Smooth muscle cell (in vitro differentiated cells): ENCODE measurements at regions not wholly inside any gene's neighbourhood (a gene's known extent, or its start where the extent isn't known, plus 50 kb on each side); places are given as distances from the start of the nearest gene placed in this dataset.

Source experiments
- DNase-seq: peaks from one replicate; lab custom pipeline; 2025; ENCODE audit not compliant: unreplicated experiment; lab: John Stamatoyannopoulos, UW
- H2AFZ ChIP-seq: fragments of 200-600 bp; sonication (generic); 2 replicates; pipeline ENCODE4 v1.6.0; 2016; ENCODE audit warnings: antibody characterized with exemption, low read depth, mild to moderate bottlenecking
- H3F3A ChIP-seq: fragments of 200-600 bp; sonication (generic); 2 replicates; pipeline ENCODE4 v1.6.0; 2017; ENCODE audit warnings: antibody characterized with exemption, low read depth
- H3K27ac ChIP-seq: fragments of 200-600 bp; sonication (generic); 2 replicates; pipeline ENCODE4 v1.5.1; 2016; ENCODE audit warnings: low read depth, mild to moderate bottlenecking
- H3K27me3 ChIP-seq: fragments of 200-600 bp; sonication (generic); 2 replicates; pipeline ENCODE4 v1.6.1; 2016; ENCODE audit warnings: low read depth, mild to moderate bottlenecking
- H3K36me3 ChIP-seq: fragments of 200-600 bp; sonication (generic); 2 replicates; pipeline ENCODE4 v1.5.1; 2016; ENCODE audit warnings: low read depth
- H3K4me1 ChIP-seq: fragments of 200-600 bp; sonication (generic); 2 replicates; pipeline ENCODE4 v1.5.1; 2016; ENCODE audit warnings: low read depth
- H3K4me2 ChIP-seq: fragments of 200-600 bp; sonication (generic); 2 replicates; pipeline ENCODE4 v1.6.0; 2016; ENCODE audit warnings: mild to moderate bottlenecking
- H3K4me3 ChIP-seq: fragments of 200-600 bp; sonication (generic); 2 replicates; pipeline ENCODE4 v1.5.1; 2016; ENCODE audit warnings: mild to moderate bottlenecking
- H3K79me2 ChIP-seq: fragments of 200-600 bp; sonication (generic); 2 replicates; pipeline ENCODE4 v1.6.0; 2016; ENCODE audit warnings: low read depth, mild to moderate bottlenecking
- H3K9ac ChIP-seq: fragments of 200-600 bp; sonication (generic); 2 replicates; pipeline ENCODE4 v1.6.0; 2016; ENCODE audit warnings: low read depth
- H3K9me3 ChIP-seq: fragments of 200-600 bp; sonication (generic); replicated peaks from 2 replicates; pipeline ENCODE4 v1.5.1; 2016; ENCODE audit warnings: low read depth
- H4K20me1 ChIP-seq: fragments of 200-600 bp; sonication (generic); 2 replicates; pipeline ENCODE4 v1.6.0; 2016; ENCODE audit warnings: low read depth
- CTCF ChIP-seq: fragments of 200-600 bp; sonication (generic); IDR thresholded peaks from 2 replicates; pipeline ENCODE4 v1.5.1; 2017; ENCODE audit warnings: borderline replicate concordance, mild to moderate bottlenecking, antibody characterized with exemption; ENCODE audit not compliant: insufficient read depth, poor library complexity, severe bottlenecking
- WGBS: methylation state at CpG from one replicate; pipeline ENCODE4 v1.1.7; 2016; ENCODE audit warnings: low lambda C conversion rate; 5-methylcytosine and 5-hydroxymethylcytosine counted together

- H3K36me3 ChIP-seq: no peaks in the 10 kb centered on the region
- no peaks in the 10 kb centered on the region for H3F3A ChIP-seq
- no peaks in the 10 kb centered on the region for H4K20me1 ChIP-seq
- no peak overlapping the region for H3K4me2 ChIP-seq
- no peak overlapping the region for H2AFZ ChIP-seq
- no peak for TF ChIP-seq CTCF
- H3K27me3 ChIP-seq: no peaks in the 10 kb centered on the region
- no peaks in the 10 kb centered on the region for H3K9me3 ChIP-seq
- no peaks in the 10 kb centered on the region for H3K79me2 ChIP-seq
- no peaks in the 10 kb centered on the region for H3K4me1 ChIP-seq
- H3K27ac ChIP-seq: no peak overlapping the region
- no peak overlapping the region for H3K9ac ChIP-seq
- WGBS: 84% methylated on average over 5 of the region's 5 CpGs
- no peak for DNase-seq
- no peak overlapping the region for H3K4me3 ChIP-seq
Observed at GRCh38 chr10:130261306-130261705, 125.1 kb downstream of the GLRX3 start.

- Histone ChIP-seq H3F3A (no peaks in the 10 kb centered on the region), H3K4me1 (no peaks in the 10 kb centered on the region), H3K4me3 (no peak overlapping the region), H3K9me3 (no peaks in the 10 kb centered on the region), H3K4me2 (no peak overlapping the region), H3K79me2 (no peaks in the 10 kb centered on the region), H3K36me3 (no peaks in the 10 kb centered on the region), H2AFZ (no peak overlapping the region), H3K9ac (no peak overlapping the region), H4K20me1 (no peaks in the 10 kb centered on the region), H3K27me3 (no peaks in the 10 kb centered on the region), H3K27ac (no peak overlapping the region)
- 96% methylated on average over 11 of the region's 11 CpGs for WGBS
- no peak for TF ChIP-seq CTCF
- no peak for DNase-seq
Observed at GRCh38 chr10:130261766-130262165, 125.6 kb downstream of the GLRX3 start.

GRCh38 chr10:130263289-130263688 is 127.1 kb downstream of the GLRX3 start:
- WGBS: 86% methylated on average over 12 of the region's 12 CpGs
- Histone ChIP-seq H4K20me1 (no peaks in the 10 kb centered on the region), H3K4me2 (no peak overlapping the region), H3K79me2 (no peaks in the 10 kb centered on the region), H3K4me1 (no peaks in the 10 kb centered on the region), H3K4me3 (no peak overlapping the region), H3K27ac (no peak overlapping the region), H3K9me3 (no peaks in the 10 kb centered on the region), H3K36me3 (no peaks in the 10 kb centered on the region), H2AFZ (no peak overlapping the region), H3F3A (no peaks in the 10 kb centered on the region), H3K9ac (no peak overlapping the region), H3K27me3 (no peaks in the 10 kb centered on the region)
- TF ChIP-seq CTCF: no peak
- DNase-seq: no peak

- Histone ChIP-seq H3K4me1 (no peaks in the 10 kb centered on the region), H3F3A (no peaks in the 10 kb centered on the region), H4K20me1 (no peaks in the 10 kb centered on the region), H3K36me3 (no peaks in the 10 kb centered on the region), H3K4me2 (no peak overlapping the region), H3K27ac (no peak overlapping the region), H3K9me3 (peaks cover 7% of the 10 kb centered on the region), H3K4me3 (no peak overlapping the region), H3K79me2 (no peaks in the 10 kb centered on the region), H2AFZ (no peak overlapping the region), H3K27me3 (no peaks in the 10 kb centered on the region), H3K9ac (no peak overlapping the region)
- no peak for DNase-seq
- TF ChIP-seq CTCF: no peak
- 96% methylated on average over 11 of the region's 11 CpGs for WGBS
Observed at GRCh38 chr10:130265542-130265941, 129.4 kb downstream of the GLRX3 start.
